Breast epithelium (tissue), 3 donors: ENCODE measurements at regions not wholly inside any gene's neighbourhood (a gene's known extent, or its start where the extent isn't known, plus 50 kb on each side); places are given as distances from the start of the nearest gene placed in this dataset.
"Not testable (repeated sequence)": the region's sequence is repeated elsewhere in the genome, so short reads cannot be mapped to it uniquely, and the experiment has no call there.

Source experiments
- POLR2AphosphoS5 ChIP-seq, 3 donors: sonication (generic); formaldehyde crosslinking; IDR thresholded peaks; one replicate each; pipeline ENCODE4 v1.6.1; 2017; ENCODE audit warnings: antibody characterized with exemption in 3 of 3
- TF ChIP-seq, protein P1 (sequence below), 3 donors: fragments of 450-650 bp; IDR thresholded peaks; one replicate each; pipeline ENCODE4 v1.5.1; 2016 to 2017; ENCODE audit warnings: antibody characterized with exemption in 3 of 3, mild to moderate bottlenecking in 3 of 3, moderate library complexity in 3 of 3

DNA sequence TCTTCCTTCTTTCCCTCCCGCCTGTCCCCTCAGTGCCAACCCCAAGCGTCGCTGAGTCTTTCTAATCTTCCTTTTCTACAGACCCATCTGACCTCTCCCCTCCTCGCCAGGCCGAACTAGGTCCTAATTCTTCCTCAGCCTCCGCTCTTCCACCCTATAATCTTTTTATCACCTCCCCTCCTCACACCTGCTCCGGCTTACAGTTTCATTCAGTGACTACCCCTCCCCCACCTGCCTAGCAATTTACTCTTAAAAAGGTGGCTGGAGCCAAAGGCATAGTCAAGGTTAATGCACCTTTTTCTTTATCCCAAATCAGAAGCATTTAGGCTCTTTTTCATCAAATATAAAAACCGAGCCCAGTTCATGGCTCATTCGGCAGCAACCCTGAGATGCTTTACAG is 225.6 kb upstream of the DUSP10 start:
- TF ChIP-seq, protein P1, sequence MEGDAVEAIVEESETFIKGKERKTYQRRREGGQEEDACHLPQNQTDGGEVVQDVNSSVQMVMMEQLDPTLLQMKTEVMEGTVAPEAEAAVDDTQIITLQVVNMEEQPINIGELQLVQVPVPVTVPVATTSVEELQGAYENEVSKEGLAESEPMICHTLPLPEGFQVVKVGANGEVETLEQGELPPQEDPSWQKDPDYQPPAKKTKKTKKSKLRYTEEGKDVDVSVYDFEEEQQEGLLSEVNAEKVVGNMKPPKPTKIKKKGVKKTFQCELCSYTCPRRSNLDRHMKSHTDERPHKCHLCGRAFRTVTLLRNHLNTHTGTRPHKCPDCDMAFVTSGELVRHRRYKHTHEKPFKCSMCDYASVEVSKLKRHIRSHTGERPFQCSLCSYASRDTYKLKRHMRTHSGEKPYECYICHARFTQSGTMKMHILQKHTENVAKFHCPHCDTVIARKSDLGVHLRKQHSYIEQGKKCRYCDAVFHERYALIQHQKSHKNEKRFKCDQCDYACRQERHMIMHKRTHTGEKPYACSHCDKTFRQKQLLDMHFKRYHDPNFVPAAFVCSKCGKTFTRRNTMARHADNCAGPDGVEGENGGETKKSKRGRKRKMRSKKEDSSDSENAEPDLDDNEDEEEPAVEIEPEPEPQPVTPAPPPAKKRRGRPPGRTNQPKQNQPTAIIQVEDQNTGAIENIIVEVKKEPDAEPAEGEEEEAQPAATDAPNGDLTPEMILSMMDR (IDR thresholded peaks at IDR 0.05) = not testable (repeated sequence)
- not testable (repeated sequence) for TF ChIP-seq POLR2AphosphoS5 (IDR thresholded peaks at IDR 0.05)
